HG03520 (cell line): ENCODE measurements at regions not wholly inside any gene's neighbourhood (a gene's known extent, or its start where the extent isn't known, plus 50 kb on each side); places are given as distances from the start of the nearest gene placed in this dataset.
"Not testable (repeated sequence)": the region's sequence is repeated elsewhere in the genome, so short reads cannot be mapped to it uniquely, and the experiment has no call there.

ENCODE experiments used
- ATAC-seq: cut with Tn5 transposase; IDR thresholded peaks from one replicate; pipeline ENCODE4 v1.9.1; 2021; ENCODE audit warnings: mild to moderate bottlenecking, moderate library complexity; ENCODE audit not compliant: unreplicated experiment

- ATAC-seq = no peak
Measured at GRCh38 chrX:140087875-140088274, 122.6 kb upstream of the CXorf66 start.

- ATAC-seq = no peak
Measured at GRCh38 chrX:140086691-140087090, 121.4 kb upstream of the CXorf66 start.

GRCh38 chrX:140074851-140075250 lies 109.5 kb upstream of the CXorf66 start:
- not testable (repeated sequence) for ATAC-seq

DNA sequence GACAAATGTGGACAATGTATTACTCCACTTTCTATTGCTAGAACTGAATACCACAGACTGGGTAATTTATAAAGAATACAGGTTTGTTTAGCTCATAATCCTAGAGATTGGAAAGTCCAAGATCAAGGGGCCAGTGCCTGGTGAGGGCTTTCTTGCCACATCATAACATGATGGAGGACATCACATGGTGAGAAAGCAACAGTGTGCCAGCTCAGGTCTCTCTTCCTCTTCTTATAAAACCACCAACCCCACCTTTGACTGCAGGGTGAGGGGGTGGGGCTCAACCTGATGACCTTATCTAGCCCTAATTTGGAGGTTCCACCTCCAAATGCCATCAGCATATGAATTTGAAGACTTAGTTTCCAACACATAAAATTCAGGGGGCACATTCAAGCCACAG lies 105.7 kb upstream of the CXorf66 start:
- ATAC-seq = no peak

- no peak for ATAC-seq
Measured at GRCh38 chrX:140065961-140066662, 100.8 kb upstream of the CXorf66 start.

DNA sequence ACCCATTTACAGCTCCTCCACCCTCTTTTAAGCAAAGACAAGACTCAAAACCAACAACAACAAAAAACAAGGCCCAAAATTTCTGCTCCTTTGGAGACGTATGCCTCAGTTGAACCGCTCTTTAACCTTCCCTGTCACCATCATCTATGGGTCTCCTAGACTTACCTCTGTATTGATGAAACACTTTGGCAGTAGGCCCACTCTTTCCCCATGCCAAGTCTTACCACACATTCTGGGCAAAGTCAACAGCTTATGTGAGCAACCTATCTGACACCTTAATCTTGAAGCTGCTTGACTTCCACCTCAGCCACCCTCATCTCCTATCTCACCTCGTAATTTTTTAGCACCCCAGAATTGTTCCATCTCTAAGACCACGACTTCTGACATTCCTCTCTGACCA lies 99.7 kb upstream of the CXorf66 start:
- ATAC-seq = no peak

GRCh38 chrX:140057001-140057411 lies 91.7 kb upstream of the CXorf66 start:
- ATAC-seq = peak; percentile 96

DNA sequence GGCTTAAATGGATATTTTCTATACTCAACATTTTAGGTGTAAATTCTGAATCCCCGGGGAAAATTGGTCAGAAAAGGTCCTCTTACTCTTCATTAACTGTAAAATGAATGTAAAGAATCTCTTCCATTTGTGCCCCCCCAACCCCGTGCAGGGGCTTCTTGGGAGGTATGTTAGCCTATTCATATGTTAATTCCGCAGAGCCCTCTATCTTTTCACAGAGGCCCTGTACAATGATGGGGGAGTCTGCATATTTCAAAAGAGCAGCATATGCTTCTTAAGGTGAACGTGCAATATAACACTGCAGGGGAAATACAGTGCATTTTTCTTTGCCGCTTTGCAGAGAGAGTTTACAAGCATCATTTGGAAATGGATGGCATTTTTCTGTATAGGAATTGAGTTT lies 88.5 kb upstream of the CXorf66 start:
- ATAC-seq = no peak

DNA sequence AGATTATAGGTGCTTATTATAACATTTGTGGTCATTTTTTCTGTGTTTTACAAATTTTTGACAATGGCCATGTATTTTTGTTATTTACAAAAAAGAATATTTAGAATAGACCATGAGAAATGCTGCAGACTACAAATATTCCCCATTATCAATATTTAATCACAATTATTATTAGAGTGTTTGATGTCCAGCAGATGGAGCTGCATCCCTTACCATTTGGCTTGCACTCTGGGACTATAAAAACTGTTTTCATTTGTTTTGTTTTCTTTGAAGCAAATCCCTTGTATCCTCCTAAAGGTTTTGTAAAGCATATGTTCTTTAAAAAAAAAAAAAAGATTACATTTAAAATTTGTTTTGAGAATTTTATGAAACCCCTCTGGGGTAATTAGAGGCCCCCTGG lies 85.6 kb upstream of the CXorf66 start:
- ATAC-seq = no peak

DNA sequence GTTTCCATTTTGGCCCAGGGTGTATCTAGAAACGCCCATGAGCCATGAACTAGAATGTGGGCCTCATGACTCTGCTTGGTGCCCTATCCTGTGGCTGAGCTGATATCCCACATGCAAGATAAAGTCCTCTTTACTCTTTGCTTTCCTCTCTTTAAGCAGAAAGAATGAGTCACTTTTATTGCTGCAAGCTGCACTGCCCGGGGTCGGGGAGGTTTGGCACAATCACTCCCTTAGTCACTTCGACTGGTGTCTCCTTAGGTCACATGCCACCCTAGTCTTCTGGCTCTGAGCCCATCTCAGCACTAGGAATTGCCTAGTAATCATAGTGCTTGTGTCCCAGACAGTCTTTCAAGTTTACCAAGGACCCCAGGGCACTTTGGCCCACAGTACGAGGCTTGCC lies 75.1 kb upstream of the CXorf66 start:
- no peak for ATAC-seq

GRCh38 chrX:140038842-140039241 lies 73.5 kb upstream of the CXorf66 start:
- no peak for ATAC-seq

DNA sequence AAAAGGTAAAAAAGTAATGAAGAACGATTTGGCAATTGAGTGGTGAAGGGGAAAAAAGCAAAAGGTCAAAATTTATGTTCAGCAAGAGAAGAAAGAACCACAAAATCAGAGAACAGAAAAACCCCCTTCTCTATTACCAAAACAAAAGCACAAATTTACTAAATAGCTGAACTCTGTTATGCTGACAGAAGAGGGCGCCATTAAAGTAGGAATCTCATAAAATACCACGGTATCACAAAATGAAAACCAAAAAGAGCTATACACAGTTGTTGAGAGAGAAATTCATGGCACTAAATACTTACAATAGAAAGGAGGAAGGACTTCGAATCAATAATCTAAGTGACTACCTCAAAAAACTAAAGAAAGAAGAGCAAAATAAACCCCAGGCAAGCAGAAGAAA lies 69.6 kb upstream of the CXorf66 start:
- ATAC-seq = no peak

- no peak for ATAC-seq
Measured at GRCh38 chrX:140022482-140022881, 57.2 kb upstream of the CXorf66 start.

- not testable (repeated sequence) for ATAC-seq
Measured at GRCh38 chrX:140019134-140019533, 53.8 kb upstream of the CXorf66 start.
